GM23248 (cell line): ENCODE measurements at regions not wholly inside any gene's neighbourhood (a gene's known extent, or its start where the extent isn't known, plus 50 kb on each side); places are given as distances from the start of the nearest gene placed in this dataset.

ENCODE experiments used
- EZH2 ChIP-seq: fragments of 200-600 bp; sonication (generic); IDR thresholded peaks from 2 replicates; pipeline ENCODE4 v1.6.1; 2018; ENCODE audit warnings: antibody characterized with exemption, mild to moderate bottlenecking; ENCODE audit not compliant: insufficient read depth, poor library complexity, severe bottlenecking
- EZH2phosphoT487 ChIP-seq: fragments of 200-600 bp; sonication (generic); IDR thresholded peaks from 2 replicates; pipeline ENCODE4 v1.6.1; 2018; ENCODE audit warnings: antibody characterized with exemption, moderate library complexity, mild to moderate bottlenecking, low read depth; ENCODE audit not compliant: insufficient read depth

DNA sequence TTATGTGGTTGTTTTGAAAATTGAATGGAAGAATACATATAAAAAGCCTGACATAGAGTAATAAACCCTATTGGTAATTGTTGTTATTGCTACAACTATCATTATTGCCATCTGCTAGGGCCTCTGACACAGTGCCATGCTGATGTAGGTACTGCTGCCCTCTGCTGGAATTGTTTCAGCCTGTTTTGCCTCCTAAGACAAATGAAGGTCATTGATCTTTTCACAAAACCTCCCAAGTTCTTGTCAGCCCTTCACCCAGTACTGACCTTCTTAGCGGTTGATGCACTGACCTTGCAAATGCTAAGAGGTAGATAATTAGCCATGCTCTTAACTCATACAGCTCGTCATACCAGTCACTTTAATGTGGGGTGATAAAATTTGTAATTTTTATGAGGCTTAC is 975.2 kb downstream of the SORCS1 start:
- TF ChIP-seq EZH2phosphoT487 = no peak
- TF ChIP-seq EZH2 = no peak
